DOHH2 (cell line): ENCODE measurements at regions not wholly inside any gene's neighbourhood (a gene's known extent, or its start where the extent isn't known, plus 50 kb on each side); places are given as distances from the start of the nearest gene placed in this dataset.
"Not testable (repeated sequence)": the region's sequence is repeated elsewhere in the genome, so short reads cannot be mapped to it uniquely, and the experiment has no call there.

Experiments used
- H3F3A ChIP-seq: fragments of 200-600 bp; sonication (generic), shearing (Covaris generic); 2 replicates; pipeline ENCODE4 v1.6.0; 2016; ENCODE audit warnings: antibody characterized with exemption, mild to moderate bottlenecking; ENCODE audit not compliant: control insufficient read depth, insufficient read depth
- H3K27ac ChIP-seq: fragments of 200-600 bp; sonication (generic); 2 replicates; pipeline ENCODE4 v1.5.1; 2014; ENCODE audit warnings: low read depth, mild to moderate bottlenecking, low read length, moderate library complexity
- H3K27me3 ChIP-seq: fragments of 200-600 bp; sonication (generic); 2 replicates; pipeline ENCODE4 v1.6.1; 2014; ENCODE audit warnings: mild to moderate bottlenecking, low read length, mixed read lengths; ENCODE audit not compliant: control insufficient read depth
- H3K36me3 ChIP-seq: fragments of 200-600 bp; sonication (generic); 2 replicates; pipeline ENCODE4 v1.6.1; 2014; ENCODE audit warnings: mild to moderate bottlenecking, low read length, moderate library complexity, mixed read lengths; ENCODE audit not compliant: control insufficient read depth
- H3K4me1 ChIP-seq: fragments of 200-600 bp; sonication (generic); 2 replicates; pipeline ENCODE4 v1.6.1; 2014; ENCODE audit warnings: mild to moderate bottlenecking, low read length, mixed read lengths; ENCODE audit not compliant: control insufficient read depth
- H3K4me2 ChIP-seq: fragments of 200-600 bp; sonication (generic); 2 replicates; pipeline ENCODE4 v1.6.0; 2014; ENCODE audit warnings: mild to moderate bottlenecking, low read length, moderate library complexity
- H3K4me3 ChIP-seq: fragments of 200-600 bp; sonication (generic); 2 replicates; pipeline ENCODE4 v1.5.1; 2014; ENCODE audit warnings: mild to moderate bottlenecking, low read length, mixed read lengths
- H3K79me2 ChIP-seq: fragments of 200-600 bp; sonication (generic); 2 replicates; pipeline ENCODE4 v1.6.1; 2014; ENCODE audit warnings: mild to moderate bottlenecking, low read length, mixed read lengths; ENCODE audit not compliant: control insufficient read depth
- H3K9me2 ChIP-seq: fragments of 200-600 bp; sonication (generic); replicated peaks from 2 replicates; pipeline ENCODE4 v1.6.1; 2014; ENCODE audit warnings: mild to moderate bottlenecking, low read length, mixed read lengths; ENCODE audit not compliant: control insufficient read depth
- H3K9me3 ChIP-seq: fragments of 200-600 bp; sonication (generic); 2 replicates; pipeline ENCODE4 v1.6.1; 2014; ENCODE audit warnings: antibody characterized with exemption, low read length, mixed read lengths; ENCODE audit not compliant: control insufficient read depth, insufficient read depth
- H4K20me1 ChIP-seq: fragments of 200-600 bp; sonication (generic); 2 replicates; pipeline ENCODE4 v1.6.0; 2014; ENCODE audit warnings: low read depth, mild to moderate bottlenecking, antibody characterized with exemption, low read length, moderate library complexity; ENCODE audit not compliant: control insufficient read depth, insufficient read depth
- CTCF ChIP-seq: fragments of 200-600 bp; sonication (generic); IDR thresholded peaks from one replicate; pipeline ENCODE4 v1.5.1; 2014; ENCODE audit warnings: antibody characterized with exemption, mild to moderate bottlenecking, low read depth, low read length; ENCODE audit not compliant: poor library complexity, severe bottlenecking
- EZH2phosphoT487 ChIP-seq: fragments of 200-600 bp; sonication (generic); IDR thresholded peaks from 2 replicates; pipeline ENCODE4 v1.6.1; 2017; ENCODE audit warnings: borderline replicate concordance, mild to moderate bottlenecking, antibody characterized with exemption, low read length, moderate library complexity, mixed read lengths

GRCh38 chr12:68440068-68440581 is 108.0 kb upstream of the MDM1 start:
- no peaks in the 10 kb centered on the region for H3F3A ChIP-seq
- no peaks in the 10 kb centered on the region for H3K36me3 ChIP-seq
- no peak overlapping the region for H3K27ac ChIP-seq
- no peaks in the 10 kb centered on the region for H3K4me1 ChIP-seq
- H3K4me3 ChIP-seq, result no peak overlapping the region
- no peak overlapping the region for H3K4me2 ChIP-seq
- H3K27me3 ChIP-seq, result no peaks in the 10 kb centered on the region
- no peaks in the 10 kb centered on the region for H4K20me1 ChIP-seq
- H3K9me2 ChIP-seq, result no peaks in the 10 kb centered on the region
- H3K9me3 ChIP-seq, result peaks cover 15% of the 10 kb centered on the region
- no peaks in the 10 kb centered on the region for H3K79me2 ChIP-seq
- TF ChIP-seq EZH2phosphoT487 (no peak), CTCF (no peak)

- H3K27ac ChIP-seq, result no peak overlapping the region
- no peaks in the 10 kb centered on the region for H3K9me2 ChIP-seq
- no peaks in the 10 kb centered on the region for H3K27me3 ChIP-seq
- H3K4me1 ChIP-seq, result peaks cover 2% of the 10 kb centered on the region
- no peak overlapping the region for H3K4me3 ChIP-seq
- TF ChIP-seq EZH2phosphoT487, result no peak
- TF ChIP-seq CTCF, result no peak
- no peak overlapping the region for H3K4me2 ChIP-seq
- no peaks in the 10 kb centered on the region for H3K79me2 ChIP-seq
- no peaks in the 10 kb centered on the region for H3K36me3 ChIP-seq
- peaks cover 9% of the 10 kb centered on the region for H3K9me3 ChIP-seq
- no peaks in the 10 kb centered on the region for H4K20me1 ChIP-seq
- no peaks in the 10 kb centered on the region for H3F3A ChIP-seq
These were observed 109.0 kb upstream of the MDM1 start for GRCh38 chr12:68441167-68441566.

- not testable (repeated sequence) for H3K27me3 ChIP-seq, H4K20me1 ChIP-seq, H3K9me3 ChIP-seq, H3K79me2 ChIP-seq, H3K4me2 ChIP-seq, H3K36me3 ChIP-seq, H3F3A ChIP-seq, H3K27ac ChIP-seq, H3K9me2 ChIP-seq, H3K4me3 ChIP-seq
- H3K4me1 ChIP-seq, result peaks cover 15% of the 10 kb centered on the region
These were observed 110.3 kb upstream of the MDM1 start for GRCh38 chr12:68442353-68442972.

- not testable (repeated sequence) for H3K36me3 ChIP-seq, H3K4me2 ChIP-seq, H3K4me3 ChIP-seq
These were observed 111.5 kb upstream of the MDM1 start for GRCh38 chr12:68443695-68444094.

More at GRCh38 chr12:68443695-68444094, 111.5 kb upstream of the MDM1 start:
- H3K27me3 ChIP-seq, H3K79me2 ChIP-seq, H3F3A ChIP-seq, H3K9me3 ChIP-seq, H4K20me1 ChIP-seq, H3K9me2 ChIP-seq, H3K27ac ChIP-seq: not testable (repeated sequence)
- H3K4me1 ChIP-seq, result peaks cover 24% of the 10 kb centered on the region
